GM12892 (cell line): ENCODE measurements at regions not wholly inside any gene's neighbourhood (a gene's known extent, or its start where the extent isn't known, plus 50 kb on each side); places are given as distances from the start of the nearest gene placed in this dataset.
"Not testable (repeated sequence)": the region's sequence is repeated elsewhere in the genome, so short reads cannot be mapped to it uniquely, and the experiment has no call there.

Experiments
- POLR2AphosphoS5 ChIP-seq: IDR thresholded peaks from 2 replicates; pipeline ENCODE4 v1.6.1; 2011; ENCODE audit warnings: low read depth, low read length, control low read depth
- TAF1 ChIP-seq: IDR thresholded peaks from 2 replicates; pipeline ENCODE4 v1.6.1; 2011; ENCODE audit warnings: low read depth, mild to moderate bottlenecking, control low read depth, low read length, borderline replicate concordance

- not testable (repeated sequence) for TF ChIP-seq POLR2AphosphoS5, TAF1
Measured at GRCh38 chr5:20890936-20891335, 902.9 kb upstream of the CDH18 start.
